ENCODE measurements at regions not wholly inside any gene's neighbourhood (a gene's known extent, or its start where the extent isn't known, plus 50 kb on each side); places are given as distances from the start of the nearest gene placed in this dataset.

DNA sequence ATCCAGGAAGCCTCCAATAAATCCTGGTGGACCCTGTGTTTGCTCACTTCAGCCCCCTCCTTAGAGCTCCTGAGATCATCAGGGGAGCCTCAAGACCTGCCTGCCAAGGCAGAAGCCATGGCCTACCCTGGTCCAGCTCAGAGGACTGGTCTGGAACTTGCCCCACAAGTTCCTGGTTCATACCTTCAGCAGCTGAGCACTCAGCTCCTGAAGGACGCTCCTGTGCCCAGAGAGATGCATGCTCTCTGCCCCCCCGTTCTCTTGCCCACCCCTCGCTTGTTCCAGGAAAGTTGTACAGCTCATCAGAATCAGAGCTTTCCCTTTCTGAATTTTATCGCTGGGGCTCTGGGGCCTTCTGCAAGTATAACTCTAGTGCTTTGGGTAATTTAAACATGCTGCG lies 210.5 kb upstream of the ISX start:
- peaks cover 0 to 4% (median 0%) of the 10 kb centered on the region in 4 donors for H3K9me3 ChIP-seq (ENCODE audit: control insufficient read depth in 4 of 4, low read length in 3 of 4)
- WGBS: 89% methylated on average over 5 of the region's 5 CpGs
- H3K4me3 ChIP-seq (ENCODE audit: low read depth in 1 of 3, low read length in 3 of 3): no peak overlapping the region
- TF ChIP-seq SP1 (IDR thresholded peaks at IDR 0.05) (no peak), JUND (IDR thresholded peaks at IDR 0.05) (no peak), GABPA (IDR thresholded peaks at IDR 0.05 in 1 of 2, conservative IDR thresholded peaks at IDR 0.05 in 1 of 2) (no peak), FOXA2 (IDR thresholded peaks at IDR 0.05) (no peak)
- TF ChIP-seq, protein P1, sequence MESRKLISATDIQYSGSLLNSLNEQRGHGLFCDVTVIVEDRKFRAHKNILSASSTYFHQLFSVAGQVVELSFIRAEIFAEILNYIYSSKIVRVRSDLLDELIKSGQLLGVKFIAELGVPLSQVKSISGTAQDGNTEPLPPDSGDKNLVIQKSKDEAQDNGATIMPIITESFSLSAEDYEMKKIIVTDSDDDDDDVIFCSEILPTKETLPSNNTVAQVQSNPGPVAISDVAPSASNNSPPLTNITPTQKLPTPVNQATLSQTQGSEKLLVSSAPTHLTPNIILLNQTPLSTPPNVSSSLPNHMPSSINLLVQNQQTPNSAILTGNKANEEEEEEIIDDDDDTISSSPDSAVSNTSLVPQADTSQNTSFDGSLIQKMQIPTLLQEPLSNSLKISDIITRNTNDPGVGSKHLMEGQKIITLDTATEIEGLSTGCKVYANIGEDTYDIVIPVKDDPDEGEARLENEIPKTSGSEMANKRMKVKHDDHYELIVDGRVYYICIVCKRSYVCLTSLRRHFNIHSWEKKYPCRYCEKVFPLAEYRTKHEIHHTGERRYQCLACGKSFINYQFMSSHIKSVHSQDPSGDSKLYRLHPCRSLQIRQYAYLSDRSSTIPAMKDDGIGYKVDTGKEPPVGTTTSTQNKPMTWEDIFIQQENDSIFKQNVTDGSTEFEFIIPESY (IDR thresholded peaks at IDR 0.05): no peak
- TF ChIP-seq, protein P2, sequence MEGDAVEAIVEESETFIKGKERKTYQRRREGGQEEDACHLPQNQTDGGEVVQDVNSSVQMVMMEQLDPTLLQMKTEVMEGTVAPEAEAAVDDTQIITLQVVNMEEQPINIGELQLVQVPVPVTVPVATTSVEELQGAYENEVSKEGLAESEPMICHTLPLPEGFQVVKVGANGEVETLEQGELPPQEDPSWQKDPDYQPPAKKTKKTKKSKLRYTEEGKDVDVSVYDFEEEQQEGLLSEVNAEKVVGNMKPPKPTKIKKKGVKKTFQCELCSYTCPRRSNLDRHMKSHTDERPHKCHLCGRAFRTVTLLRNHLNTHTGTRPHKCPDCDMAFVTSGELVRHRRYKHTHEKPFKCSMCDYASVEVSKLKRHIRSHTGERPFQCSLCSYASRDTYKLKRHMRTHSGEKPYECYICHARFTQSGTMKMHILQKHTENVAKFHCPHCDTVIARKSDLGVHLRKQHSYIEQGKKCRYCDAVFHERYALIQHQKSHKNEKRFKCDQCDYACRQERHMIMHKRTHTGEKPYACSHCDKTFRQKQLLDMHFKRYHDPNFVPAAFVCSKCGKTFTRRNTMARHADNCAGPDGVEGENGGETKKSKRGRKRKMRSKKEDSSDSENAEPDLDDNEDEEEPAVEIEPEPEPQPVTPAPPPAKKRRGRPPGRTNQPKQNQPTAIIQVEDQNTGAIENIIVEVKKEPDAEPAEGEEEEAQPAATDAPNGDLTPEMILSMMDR (IDR thresholded peaks at IDR 0.05; ENCODE audit: low read depth, low read length, missing input control): no peak
- TF ChIP-seq, protein P3, sequence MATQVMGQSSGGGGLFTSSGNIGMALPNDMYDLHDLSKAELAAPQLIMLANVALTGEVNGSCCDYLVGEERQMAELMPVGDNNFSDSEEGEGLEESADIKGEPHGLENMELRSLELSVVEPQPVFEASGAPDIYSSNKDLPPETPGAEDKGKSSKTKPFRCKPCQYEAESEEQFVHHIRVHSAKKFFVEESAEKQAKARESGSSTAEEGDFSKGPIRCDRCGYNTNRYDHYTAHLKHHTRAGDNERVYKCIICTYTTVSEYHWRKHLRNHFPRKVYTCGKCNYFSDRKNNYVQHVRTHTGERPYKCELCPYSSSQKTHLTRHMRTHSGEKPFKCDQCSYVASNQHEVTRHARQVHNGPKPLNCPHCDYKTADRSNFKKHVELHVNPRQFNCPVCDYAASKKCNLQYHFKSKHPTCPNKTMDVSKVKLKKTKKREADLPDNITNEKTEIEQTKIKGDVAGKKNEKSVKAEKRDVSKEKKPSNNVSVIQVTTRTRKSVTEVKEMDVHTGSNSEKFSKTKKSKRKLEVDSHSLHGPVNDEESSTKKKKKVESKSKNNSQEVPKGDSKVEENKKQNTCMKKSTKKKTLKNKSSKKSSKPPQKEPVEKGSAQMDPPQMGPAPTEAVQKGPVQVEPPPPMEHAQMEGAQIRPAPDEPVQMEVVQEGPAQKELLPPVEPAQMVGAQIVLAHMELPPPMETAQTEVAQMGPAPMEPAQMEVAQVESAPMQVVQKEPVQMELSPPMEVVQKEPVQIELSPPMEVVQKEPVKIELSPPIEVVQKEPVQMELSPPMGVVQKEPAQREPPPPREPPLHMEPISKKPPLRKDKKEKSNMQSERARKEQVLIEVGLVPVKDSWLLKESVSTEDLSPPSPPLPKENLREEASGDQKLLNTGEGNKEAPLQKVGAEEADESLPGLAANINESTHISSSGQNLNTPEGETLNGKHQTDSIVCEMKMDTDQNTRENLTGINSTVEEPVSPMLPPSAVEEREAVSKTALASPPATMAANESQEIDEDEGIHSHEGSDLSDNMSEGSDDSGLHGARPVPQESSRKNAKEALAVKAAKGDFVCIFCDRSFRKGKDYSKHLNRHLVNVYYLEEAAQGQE (IDR thresholded peaks at IDR 0.05): no peak
- TF ChIP-seq, protein P4, sequence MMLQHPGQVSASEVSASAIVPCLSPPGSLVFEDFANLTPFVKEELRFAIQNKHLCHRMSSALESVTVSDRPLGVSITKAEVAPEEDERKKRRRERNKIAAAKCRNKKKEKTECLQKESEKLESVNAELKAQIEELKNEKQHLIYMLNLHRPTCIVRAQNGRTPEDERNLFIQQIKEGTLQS (IDR thresholded peaks at IDR 0.05): no peak
- no peaks in the 10 kb centered on the region for H3K36me3 ChIP-seq (ENCODE audit: control insufficient read depth in 4 of 4, insufficient read depth in 3 of 4, low read depth in 1 of 4, low read length in 3 of 4)
- peaks cover 0 to 3% (median 0%) of the 10 kb centered on the region in 4 donors for H3K27me3 ChIP-seq (ENCODE audit: control insufficient read depth in 4 of 4, insufficient read depth in 4 of 4, low read length in 3 of 4)
- no peak overlapping the region for H3K9ac ChIP-seq (ENCODE audit: low read depth in 1 of 2, low read length in 2 of 2)
- peaks cover 0 to 8% (median 4%) of the 10 kb centered on the region in 4 donors for H3K4me1 ChIP-seq (ENCODE audit: control insufficient read depth in 4 of 4, insufficient read depth in 4 of 4, low read length in 3 of 4)
- DNase-seq (ENCODE audit: low spot score): no peak
- H3K27ac ChIP-seq (ENCODE audit: low read depth in 1 of 2, low read length in 2 of 2): no peak overlapping the region

DNA sequence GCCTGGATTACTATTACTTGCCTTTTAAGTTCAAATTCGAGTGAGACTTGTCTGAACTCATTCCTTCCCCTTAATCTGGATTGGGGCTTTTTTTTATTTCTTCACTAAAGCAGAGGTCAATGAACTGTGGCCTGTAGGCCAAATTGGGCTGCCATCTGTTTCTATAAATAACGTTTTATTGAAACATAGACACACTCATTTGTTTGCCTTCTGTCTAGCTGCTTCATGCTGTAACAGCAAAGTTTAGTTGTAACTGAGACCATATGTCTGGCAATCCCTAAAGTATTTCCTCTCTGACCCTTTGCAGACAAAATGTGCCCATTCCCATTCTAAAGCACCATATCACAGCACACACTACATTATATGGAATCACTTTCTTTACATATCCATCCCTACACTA lies 207.9 kb upstream of the ISX start:
- Histone ChIP-seq H3K27ac (ENCODE audit: low read depth in 1 of 2, low read length in 2 of 2) (no peak overlapping the region), H3K27me3 (ENCODE audit: control insufficient read depth in 4 of 4, insufficient read depth in 4 of 4, low read length in 3 of 4) (peaks cover 0 to 2% (median 0%) of the 10 kb centered on the region in 4 donors), H3K4me1 (ENCODE audit: control insufficient read depth in 4 of 4, insufficient read depth in 4 of 4, low read length in 3 of 4) (peaks cover 0 to 8% (median 4%) of the 10 kb centered on the region in 4 donors), H3K4me3 (ENCODE audit: low read depth in 1 of 3, low read length in 3 of 3) (no peak overlapping the region), H3K36me3 (ENCODE audit: control insufficient read depth in 4 of 4, insufficient read depth in 3 of 4, low read depth in 1 of 4, low read length in 3 of 4) (no peaks in the 10 kb centered on the region), H3K9me3 (ENCODE audit: control insufficient read depth in 4 of 4, low read length in 3 of 4) (peaks cover 0 to 4% (median 1%) of the 10 kb centered on the region in 4 donors), H3K9ac (ENCODE audit: low read depth in 1 of 2, low read length in 2 of 2) (no peak overlapping the region)
- WGBS: 19% methylated on average over 2 of the region's 2 CpGs
- TF ChIP-seq, protein P1 (IDR thresholded peaks at IDR 0.05): no peak
- peak; percentile 29 to 74 for TF ChIP-seq RXRA (IDR thresholded peaks at IDR 0.05)
- TF ChIP-seq HNF4G (IDR thresholded peaks at IDR 0.05): no peak
- TF ChIP-seq, protein P3 (IDR thresholded peaks at IDR 0.05): no peak
- TF ChIP-seq NR2F2 (IDR thresholded peaks at IDR 0.05): no peak
- TF ChIP-seq FOXA2 (IDR thresholded peaks at IDR 0.05): no peak
- TF ChIP-seq HNF4A (conservative IDR thresholded peaks at IDR 0.05): no peak
- no peak for DNase-seq (ENCODE audit: low spot score)
